SK-N-SH (cell line): ENCODE measurements at regions not wholly inside any gene's neighbourhood (a gene's known extent, or its start where the extent isn't known, plus 50 kb on each side); places are given as distances from the start of the nearest gene placed in this dataset.

Experiments
- EP300 ChIP-seq, 2 experiments: IDR thresholded peaks; 2 replicates each; pipeline versions ENCODE4 v1.4.0 to v1.6.1; 2012; ENCODE audit warnings: borderline replicate concordance in 1 of 2, low read depth in 1 of 2, low read length in 1 of 2
- GABPA ChIP-seq: IDR thresholded peaks from 2 replicates; pipeline ENCODE4 v1.4.0; 2012; ENCODE audit warnings: low read depth, mild to moderate bottlenecking
- JUND ChIP-seq: IDR thresholded peaks from 2 replicates; pipeline ENCODE4 v1.4.0; 2012
- MXI1 ChIP-seq: IDR thresholded peaks from 2 replicates; pipeline ENCODE4 v1.6.1; 2012; ENCODE audit warnings: mild to moderate bottlenecking, low read depth, low read length, improper control_type of control experiment
- POLR2AphosphoS5 ChIP-seq: IDR thresholded peaks from 2 replicates; pipeline ENCODE4 v1.6.1; 2012; ENCODE audit warnings: low read depth, low read length
- RAD21 ChIP-seq: IDR thresholded peaks from 2 replicates; pipeline ENCODE4 v1.6.1; 2012; ENCODE audit warnings: mild to moderate bottlenecking, low read length
- RFX5 ChIP-seq: IDR thresholded peaks from 2 replicates; pipeline ENCODE4 v1.6.1; 2012; ENCODE audit warnings: mild to moderate bottlenecking, improper control_type of control experiment, low read length
- TCF12 ChIP-seq: IDR thresholded peaks from 2 replicates; pipeline ENCODE4 v1.4.0; 2012
- USF2 ChIP-seq: fragments of 150-350 bp; IDR thresholded peaks from 2 replicates; pipeline ENCODE4 v1.6.1; 2017; ENCODE audit warnings: antibody characterized with exemption, low read length, low read depth, borderline replicate concordance
- YY1 ChIP-seq: IDR thresholded peaks from 2 replicates; pipeline ENCODE4 v1.4.0; 2012; ENCODE audit warnings: low read depth, mild to moderate bottlenecking
- TF ChIP-seq, protein P1 (sequence below): fragments of 200-600 bp; sonication (generic); IDR thresholded peaks from 2 replicates; pipeline ENCODE4 v1.6.1; 2017; ENCODE audit warnings: antibody characterized with exemption, mild to moderate bottlenecking, moderate library complexity
- TF ChIP-seq, protein P2 (sequence below): IDR thresholded peaks from 2 replicates; pipeline ENCODE4 v1.4.0; 2012; ENCODE audit warnings: low read depth

GRCh38 chr5:125257057-125257972, 510.9 kb upstream of the ZNF608 start:
- TF ChIP-seq POLR2AphosphoS5 (no peak), YY1 (no peak), JUND (no peak), GABPA (no peak), TCF12 (no peak), RAD21 (no peak), MXI1 (no peak), USF2 (no peak), RFX5 (no peak), EP300 (IDR thresholded peaks at IDR 0.05; ENCODE audit: borderline replicate concordance in 1 of 2, low read depth in 1 of 2, low read length in 1 of 2) (no peak)
- TF ChIP-seq, protein P1, sequence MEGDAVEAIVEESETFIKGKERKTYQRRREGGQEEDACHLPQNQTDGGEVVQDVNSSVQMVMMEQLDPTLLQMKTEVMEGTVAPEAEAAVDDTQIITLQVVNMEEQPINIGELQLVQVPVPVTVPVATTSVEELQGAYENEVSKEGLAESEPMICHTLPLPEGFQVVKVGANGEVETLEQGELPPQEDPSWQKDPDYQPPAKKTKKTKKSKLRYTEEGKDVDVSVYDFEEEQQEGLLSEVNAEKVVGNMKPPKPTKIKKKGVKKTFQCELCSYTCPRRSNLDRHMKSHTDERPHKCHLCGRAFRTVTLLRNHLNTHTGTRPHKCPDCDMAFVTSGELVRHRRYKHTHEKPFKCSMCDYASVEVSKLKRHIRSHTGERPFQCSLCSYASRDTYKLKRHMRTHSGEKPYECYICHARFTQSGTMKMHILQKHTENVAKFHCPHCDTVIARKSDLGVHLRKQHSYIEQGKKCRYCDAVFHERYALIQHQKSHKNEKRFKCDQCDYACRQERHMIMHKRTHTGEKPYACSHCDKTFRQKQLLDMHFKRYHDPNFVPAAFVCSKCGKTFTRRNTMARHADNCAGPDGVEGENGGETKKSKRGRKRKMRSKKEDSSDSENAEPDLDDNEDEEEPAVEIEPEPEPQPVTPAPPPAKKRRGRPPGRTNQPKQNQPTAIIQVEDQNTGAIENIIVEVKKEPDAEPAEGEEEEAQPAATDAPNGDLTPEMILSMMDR, result no peak
- TF ChIP-seq, protein P2, sequence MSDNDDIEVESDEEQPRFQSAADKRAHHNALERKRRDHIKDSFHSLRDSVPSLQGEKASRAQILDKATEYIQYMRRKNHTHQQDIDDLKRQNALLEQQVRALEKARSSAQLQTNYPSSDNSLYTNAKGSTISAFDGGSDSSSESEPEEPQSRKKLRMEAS, result no peak
